ENCODE measurements at regions not wholly inside any gene's neighbourhood (a gene's known extent, or its start where the extent isn't known, plus 50 kb on each side); places are given as distances from the start of the nearest gene placed in this dataset.

DNA sequence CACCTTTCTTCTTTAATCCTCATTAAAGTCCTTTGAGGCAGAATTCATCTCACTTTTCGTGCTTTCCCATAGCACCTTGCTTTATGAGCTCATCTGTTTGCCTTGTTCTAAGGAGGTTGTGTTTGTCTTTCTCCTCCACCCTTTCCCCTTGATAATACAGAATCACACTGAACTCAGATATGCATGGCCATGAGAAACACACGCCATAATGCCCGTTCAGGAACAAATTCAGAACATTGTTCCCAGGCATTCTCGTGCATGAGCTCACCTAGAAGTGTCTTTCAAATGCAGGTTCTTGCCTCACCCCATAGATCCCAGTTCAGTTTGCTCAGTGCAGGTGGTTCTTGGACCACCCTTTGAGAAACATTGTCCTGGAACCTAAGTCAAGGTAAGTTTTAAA is 71.1 kb downstream of the TMEM114 start:
- DNase-seq: no peak

DNA sequence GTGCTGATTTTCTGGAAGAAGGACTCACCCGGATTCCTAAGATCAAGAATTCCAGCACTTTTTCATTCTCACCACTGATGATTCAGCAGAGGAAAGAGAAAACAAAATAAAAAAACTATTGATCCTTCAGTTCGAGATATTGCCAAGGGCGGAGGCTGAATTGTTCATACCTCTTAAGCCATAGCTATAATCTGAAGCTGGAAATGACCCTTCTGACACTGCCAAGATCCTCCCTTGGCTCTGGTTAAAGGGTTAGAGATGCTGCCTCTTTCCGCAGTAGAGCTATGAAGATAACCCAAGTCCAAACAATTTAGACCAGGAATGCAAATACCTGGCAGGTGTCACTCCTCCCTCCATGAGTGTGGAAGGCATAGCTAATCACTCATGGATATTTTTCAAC is 73.0 kb downstream of the TMEM114 start:
- no peak for DNase-seq

DNA sequence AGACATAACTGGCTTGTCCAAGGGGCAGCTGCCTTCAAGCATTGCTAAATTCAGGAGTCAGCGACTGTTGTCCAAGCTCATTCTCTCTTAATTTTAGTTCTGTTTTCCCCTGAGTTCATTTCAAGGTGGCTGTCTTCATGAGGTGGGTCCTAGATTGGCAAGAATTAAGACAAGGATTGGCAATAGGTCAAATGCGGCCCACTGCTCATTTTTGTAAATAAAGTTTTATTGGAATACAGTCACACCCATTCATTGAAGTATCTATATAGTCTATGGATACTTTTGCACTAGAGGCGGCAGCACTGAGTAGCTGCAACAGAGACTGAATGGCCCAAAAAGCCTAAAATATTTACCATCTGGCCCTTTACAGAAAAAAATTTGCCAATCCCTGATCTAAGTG is 73.8 kb downstream of the TMEM114 start:
- DNase-seq: no peak

- peak in 1 of 5 experiments; percentile 12 for DNase-seq
These were observed 77.2 kb downstream of the TMEM114 start for GRCh38 chr16:8512941-8513624.

- DNase-seq: no peak
These were observed 78.8 kb downstream of the TMEM114 start for GRCh38 chr16:8511464-8511863.

DNA sequence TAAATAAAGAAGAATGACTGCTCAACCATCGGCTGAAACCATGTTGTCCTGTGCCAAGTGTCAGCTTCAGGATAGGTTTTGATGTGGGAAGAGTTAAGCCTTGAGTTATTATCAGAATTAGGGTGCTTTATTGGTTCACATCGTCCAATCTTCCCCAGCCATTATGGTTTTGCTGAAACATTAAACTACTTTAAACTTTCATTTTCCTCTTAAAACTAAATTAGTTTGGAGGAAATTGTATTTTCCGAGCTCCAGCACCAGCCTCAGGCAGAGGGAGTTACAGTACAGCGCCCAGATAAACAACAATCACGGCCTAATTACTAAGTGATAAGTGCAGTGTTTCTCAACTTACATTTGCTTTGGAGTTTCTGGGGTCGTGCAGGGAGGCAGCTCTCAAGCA is 80.2 kb downstream of the TMEM114 start:
- DNase-seq: no peak

GRCh38 chr16:8505327-8505991 is 84.9 kb downstream of the TMEM114 start:
- no peak for DNase-seq

DNA sequence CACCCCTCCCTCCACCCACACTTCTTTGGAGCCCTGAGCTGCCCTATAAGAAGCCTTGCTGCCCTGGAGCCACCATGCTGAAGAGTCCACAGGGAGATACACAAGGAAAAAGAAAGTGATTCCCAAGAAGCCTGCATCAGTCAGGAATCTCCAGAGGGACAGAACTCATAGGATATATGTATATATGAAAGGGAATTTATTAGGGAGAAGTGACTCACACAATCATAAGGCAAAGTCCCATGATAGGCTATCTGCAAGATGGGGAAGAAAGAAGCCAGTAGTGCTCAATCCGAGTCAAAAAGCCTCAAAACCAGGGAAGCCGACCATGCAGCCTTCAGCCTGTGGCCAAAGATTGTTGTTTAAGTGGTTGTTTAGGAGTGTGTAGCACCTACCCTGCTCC is 87.9 kb downstream of the TMEM114 start:
- no peak for DNase-seq

- no peak for DNase-seq
These were observed 90.0 kb downstream of the TMEM114 start for GRCh38 chr16:8500351-8500750.

- no peak for DNase-seq
These were observed 93.9 kb downstream of the TMEM114 start for GRCh38 chr16:8496364-8496763.

- DNase-seq: no peak
These were observed 96.3 kb downstream of the TMEM114 start for GRCh38 chr16:8493972-8494371.

DNA sequence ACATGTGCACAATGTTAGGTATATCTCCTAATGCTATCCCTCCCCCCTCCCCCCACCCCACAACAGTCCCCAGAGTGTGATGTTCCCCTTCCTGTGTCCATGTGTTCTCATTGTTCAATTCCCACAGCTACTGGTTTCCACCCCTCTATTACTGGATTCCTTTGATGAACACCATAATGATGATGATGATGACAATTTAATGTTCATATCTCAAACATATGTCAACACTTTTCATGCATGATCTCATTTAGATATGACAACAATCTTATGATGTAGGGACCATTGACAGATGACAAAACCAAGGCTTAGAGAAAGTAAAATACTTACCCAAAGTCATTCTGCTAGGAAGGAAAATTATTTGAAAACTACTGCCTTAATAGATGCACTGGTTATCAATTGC is 97.6 kb downstream of the TMEM114 start:
- no peak for DNase-seq

- no peak for DNase-seq
These were observed 100.7 kb downstream of the TMEM114 start for GRCh38 chr16:8489580-8489979.

DNA sequence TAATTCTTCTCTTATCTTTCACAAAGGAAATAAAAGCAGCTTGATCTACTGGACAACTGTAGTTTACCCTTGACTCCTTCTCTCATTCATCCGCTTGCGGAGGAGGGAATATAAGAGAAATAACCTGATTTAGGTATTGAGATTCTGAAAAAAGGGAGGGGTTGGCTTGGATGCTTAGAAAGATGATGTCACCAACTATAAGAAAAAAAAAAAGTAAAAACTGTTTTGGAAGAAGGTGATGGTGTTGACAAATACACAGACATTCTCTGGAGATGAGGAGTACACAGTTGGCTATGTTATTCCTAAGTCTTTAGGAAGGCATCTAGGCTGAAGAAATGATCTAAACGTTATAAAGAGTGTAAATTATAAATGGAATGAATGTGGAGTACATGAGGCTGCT is 103.3 kb downstream of the TMEM114 start:
- no peak for DNase-seq

DNA sequence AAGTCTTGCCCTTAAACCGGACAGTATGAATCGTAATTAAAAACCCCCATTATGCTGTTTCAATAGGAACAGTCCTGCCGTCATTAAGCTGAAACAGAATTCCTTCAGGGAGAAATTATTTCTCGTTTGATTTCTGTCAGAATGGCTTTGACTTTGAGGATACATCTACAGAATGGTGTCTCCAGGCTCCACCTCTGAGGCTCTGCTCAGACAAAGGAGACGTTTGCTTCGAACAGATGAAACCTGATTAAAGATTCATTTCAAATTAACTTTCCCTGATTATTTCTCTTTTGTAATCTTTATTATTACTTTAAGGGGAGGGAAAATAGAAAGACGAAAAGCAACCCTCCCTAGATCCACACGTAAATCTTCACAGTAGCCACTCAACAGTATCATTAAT is 106.9 kb downstream of the TMEM114 start:
- DNase-seq: no peak

DNA sequence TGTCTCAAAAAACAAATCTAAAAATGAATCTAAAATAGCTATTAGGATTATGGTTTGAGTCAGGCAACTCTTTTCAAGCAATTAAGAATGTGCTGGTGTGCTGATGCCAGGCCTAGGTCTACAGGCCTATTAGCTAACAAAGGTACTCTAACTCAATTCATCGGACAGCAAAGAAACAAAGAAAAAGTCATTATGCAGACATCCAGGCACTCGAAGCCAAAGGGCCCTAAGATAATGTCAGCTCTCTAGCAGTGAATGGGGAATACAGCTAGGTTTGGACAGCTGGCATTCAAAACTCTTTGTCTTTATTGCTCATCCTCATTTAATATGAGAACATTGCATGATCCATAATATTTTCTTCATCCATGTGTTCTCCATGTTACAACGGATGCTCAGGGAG is 108.5 kb downstream of the TMEM114 start:
- DNase-seq: no peak

DNA sequence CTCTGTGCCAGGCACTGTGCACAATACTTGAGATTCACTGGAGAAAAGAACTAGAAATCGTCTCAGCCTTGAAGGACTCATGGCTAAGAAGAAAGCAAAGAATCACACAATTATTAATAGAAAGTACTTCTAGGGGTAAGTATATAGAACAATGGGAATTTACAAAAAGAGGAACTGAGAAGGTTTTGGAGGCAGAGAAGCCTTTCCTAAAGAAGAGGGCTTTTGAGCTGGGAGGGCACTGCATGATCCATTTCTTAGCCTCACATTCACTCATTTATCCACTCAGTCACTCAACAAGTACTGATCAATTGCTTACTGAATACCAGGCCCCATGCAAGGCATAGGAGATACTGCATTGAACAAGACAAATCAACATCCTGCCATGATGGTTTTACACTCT is 113.5 kb downstream of the TMEM114 start:
- no peak for DNase-seq

DNA sequence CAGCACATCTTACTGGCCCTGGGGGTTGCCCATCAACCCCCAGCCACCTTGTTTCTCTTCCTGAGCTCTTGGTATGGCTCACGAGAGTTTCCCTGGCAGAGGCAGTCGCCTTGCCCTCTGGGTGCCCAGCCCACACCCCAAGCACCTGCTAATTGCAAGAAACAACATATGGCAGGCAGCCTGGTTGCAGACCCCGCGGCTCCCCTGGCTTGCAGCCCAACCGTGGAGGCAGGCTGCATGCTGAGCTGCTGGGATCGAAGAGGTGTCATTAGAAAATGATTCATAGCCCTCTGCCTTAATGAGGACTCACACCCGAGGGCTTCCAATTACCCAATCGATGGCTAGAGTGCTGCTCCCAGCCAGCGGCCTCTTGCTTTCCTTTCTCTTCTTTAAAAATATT is 115.7 kb downstream of the TMEM114 start:
- no peak for DNase-seq

GRCh38 chr16:8469102-8469778 is 121.1 kb downstream of the TMEM114 start:
- DNase-seq: no peak

DNA sequence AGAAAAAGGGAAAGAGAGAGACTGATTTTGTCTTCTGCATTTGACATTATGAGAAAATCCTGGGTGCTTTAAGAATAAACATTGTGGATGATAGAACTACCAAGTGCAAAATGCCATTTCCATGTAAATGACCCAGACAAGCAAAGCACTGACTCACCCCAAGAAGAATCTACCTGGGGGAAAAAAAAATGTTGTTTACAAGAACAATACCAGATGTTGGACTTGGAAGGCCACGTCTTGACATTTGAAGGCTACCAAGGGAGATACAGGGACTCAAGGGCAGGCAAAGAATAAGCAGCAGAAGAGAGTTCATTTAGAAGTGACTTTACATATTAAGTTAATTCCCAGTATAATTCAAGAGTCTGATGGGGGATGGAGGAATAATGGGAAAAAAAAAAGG is 125.3 kb downstream of the TMEM114 start:
- no peak for DNase-seq

DNA sequence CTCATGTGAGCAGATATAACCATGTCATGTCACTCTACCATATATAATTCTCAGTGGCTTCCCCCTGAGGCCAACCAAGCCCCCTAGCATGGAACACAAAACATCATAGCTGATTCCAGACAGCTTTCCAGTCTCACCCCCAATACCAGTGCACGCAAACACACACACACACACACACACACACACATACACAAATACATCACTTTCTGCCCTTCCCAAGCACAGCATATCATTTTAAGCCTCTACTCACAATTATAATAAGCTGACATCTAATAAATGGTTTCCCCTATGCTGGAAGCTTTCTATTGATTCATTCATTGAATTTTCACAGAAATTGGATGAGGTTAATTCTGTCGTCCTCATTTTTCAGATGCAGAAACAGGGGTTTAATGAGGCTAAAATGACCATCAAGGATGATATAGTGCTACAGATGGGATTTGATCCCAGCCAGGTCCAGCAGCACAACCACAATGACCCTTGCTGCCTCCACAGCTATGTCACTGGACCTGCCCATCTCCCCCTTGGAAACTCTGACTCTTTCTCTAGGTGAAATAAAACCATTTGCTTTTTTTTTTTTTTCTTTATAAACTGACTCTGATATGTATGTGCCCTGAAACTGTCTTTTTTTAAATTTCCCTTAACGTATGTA is 131.1 kb downstream of the TMEM114 start:
- DNase-seq: no peak

DNA sequence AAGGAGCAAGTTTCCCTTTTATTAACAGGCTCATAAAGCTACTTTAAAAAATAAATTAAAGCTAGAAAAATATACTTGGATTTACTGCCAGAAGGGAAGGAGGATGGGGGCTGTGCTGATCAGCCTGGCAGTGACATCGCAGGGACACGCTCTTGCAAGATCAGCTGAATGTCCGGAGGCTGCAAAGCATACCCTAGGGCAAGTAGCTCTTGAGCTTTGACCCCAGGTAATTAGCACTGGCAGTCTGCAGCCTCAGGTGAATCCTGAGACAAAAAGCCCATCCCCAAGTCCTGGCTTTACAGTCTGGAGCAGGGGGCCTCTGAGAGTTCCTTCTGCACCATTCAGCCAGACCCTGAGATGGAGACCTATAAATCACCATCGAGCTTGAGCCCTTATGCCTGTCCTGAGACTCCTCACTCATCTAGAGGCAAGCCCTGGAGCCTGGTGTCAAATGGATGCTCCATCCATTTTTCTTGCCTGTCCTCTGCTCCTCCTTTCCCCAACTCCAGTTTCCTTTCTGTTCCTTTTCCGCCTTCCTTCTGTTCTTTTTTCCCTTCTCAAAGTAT is 131.7 kb downstream of the TMEM114 start:
- DNase-seq: no peak

GRCh38 chr16:8453359-8453758 is 137.0 kb downstream of the TMEM114 start:
- no peak for DNase-seq
